Cerebellar nuclear complex (tissue), 1 donor: ENCODE measurements at regions not wholly inside any gene's neighbourhood (a gene's known extent, or its start where the extent isn't known, plus 50 kb on each side); places are given as distances from the start of the nearest gene placed in this dataset.
"Not testable (repeated sequence)": the region's sequence is repeated elsewhere in the genome, so short reads cannot be mapped to it uniquely, and the experiment has no call there.

Experiments
- DNase-seq, 2 experiments: peaks; one replicate each; lab custom pipeline; 2025; lab: John Stamatoyannopoulos, UW

DNA sequence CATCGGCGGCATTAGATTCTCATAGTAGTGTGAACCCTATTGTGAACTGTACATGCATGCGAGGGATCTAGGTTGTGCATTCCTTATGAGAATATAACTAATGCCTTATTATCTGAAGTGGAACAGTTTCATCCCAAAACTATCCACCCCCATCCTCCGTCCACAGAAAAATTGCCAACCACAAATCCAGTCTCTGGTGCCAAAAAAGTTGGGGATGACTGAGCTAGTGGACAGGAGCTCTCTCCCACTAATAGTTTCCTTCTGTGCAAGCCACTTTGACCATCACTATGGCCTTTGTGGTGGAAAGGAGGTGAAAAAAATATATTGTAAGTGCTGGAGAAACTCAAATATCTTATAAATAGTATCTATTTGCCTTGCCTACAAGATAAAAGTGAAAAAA, 857.8 kb downstream of the DIAPH3 start:
- no peak for DNase-seq

DNA sequence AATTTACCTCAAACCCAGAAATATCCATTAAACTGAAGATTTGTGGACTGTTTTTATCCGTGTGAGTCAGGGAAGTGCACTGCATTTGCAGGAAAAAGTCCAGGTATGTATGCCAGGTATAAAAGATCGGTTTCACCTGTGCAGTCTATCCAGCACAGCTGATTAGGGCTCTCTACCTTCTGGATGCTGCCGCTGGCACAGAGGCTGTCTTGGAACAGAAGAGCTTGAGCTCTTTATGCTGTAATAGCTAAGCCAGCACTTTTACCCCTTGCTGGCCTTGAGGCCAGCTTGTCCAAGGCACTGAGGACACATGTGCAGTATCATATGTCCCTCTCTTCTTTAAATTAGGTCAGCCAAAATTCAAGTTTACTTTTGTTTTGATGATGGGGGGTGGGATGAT, 851.0 kb downstream of the DIAPH3 start:
- DNase-seq: no peak

GRCh38 chr13:59318320-59318930, 845.3 kb downstream of the DIAPH3 start:
- DNase-seq: no peak

- no peak for DNase-seq
These were observed 844.5 kb downstream of the DIAPH3 start for GRCh38 chr13:59319276-59319675.

GRCh38 chr13:59320021-59320420, 843.7 kb downstream of the DIAPH3 start:
- DNase-seq: no peak

DNA sequence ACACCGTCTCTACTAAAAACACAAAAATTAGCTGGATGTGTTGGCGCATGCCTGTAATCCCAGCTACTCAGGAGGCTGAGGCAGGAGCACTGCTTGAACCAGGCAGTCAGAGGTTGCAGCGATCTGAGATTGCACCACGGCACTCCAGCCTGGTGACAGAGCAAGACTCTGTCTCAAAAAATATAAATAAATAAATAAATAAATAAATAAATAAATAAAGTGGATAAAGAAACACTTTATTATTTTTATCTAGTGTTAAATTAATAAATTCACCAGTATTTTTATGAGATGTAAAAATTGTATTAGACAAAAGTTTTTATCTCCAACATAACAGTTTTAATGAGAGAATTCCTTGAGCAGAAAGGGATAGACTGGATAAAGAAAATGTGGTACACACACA, 839.3 kb downstream of the DIAPH3 start:
- not testable (repeated sequence) for DNase-seq

DNA sequence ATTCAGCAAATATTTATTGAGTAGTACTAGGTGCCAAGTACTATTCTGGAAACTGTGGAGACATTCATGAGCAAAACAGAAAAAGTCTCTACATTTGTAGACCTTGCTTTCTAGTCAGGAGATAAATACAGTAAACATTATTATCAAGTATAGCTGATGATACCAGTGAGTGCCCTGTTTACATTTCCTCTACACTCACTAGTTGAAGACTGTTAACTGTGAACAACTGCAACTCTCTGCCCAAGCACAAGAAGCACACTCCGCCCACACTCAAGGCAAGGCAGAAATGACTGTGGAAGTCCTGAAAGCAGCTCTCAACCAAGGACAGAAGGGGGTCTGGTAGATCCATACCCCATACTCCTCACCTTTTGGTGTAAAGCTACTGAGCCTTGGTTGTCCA, 837.0 kb downstream of the DIAPH3 start:
- DNase-seq: no peak

DNA sequence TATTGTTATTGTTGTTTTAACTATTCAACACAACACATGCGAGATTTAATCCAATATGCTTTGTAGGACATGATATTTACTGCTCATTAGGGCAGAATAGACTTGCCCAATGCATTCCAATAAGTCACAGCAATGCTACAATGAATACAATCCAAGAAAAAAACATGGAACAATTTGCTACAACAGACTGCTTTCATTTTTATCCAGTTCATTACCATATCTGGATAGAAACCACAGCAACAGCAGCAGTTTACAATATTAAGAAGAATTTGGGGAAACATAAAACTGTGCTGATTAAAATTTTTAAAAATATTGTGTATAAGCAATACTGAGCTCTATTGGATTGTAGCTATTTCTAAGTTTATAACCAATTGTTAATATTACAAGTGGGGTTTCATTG, 833.0 kb downstream of the DIAPH3 start:
- no peak for DNase-seq

DNA sequence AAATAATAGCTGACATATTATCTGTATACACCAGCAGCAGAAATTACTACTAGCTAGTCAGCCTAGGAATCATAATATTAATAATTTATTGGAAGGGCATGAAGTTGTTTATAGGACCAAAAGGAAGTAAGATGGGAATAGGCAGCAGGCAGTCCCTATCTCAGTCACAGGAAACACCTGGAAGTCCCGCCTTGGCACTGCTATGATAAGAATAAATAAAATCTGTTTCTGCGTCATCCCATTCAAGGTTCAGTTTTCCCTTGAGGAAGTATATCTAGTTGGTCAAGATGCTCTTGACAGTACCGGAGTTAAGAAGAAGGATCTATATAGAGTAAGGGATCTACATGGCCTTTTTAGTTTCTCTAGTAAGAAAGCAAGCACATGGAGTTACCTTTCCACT, 830.8 kb downstream of the DIAPH3 start:
- DNase-seq: no peak

GRCh38 chr13:59337070-59337469, 826.7 kb downstream of the DIAPH3 start:
- DNase-seq: no peak

- no peak for DNase-seq
These were observed 823.6 kb downstream of the DIAPH3 start for GRCh38 chr13:59340151-59340550.

- no peak for DNase-seq
These were observed 823.1 kb downstream of the DIAPH3 start for GRCh38 chr13:59340581-59340980.

GRCh38 chr13:59342400-59342799, 821.3 kb downstream of the DIAPH3 start:
- DNase-seq: no peak

DNA sequence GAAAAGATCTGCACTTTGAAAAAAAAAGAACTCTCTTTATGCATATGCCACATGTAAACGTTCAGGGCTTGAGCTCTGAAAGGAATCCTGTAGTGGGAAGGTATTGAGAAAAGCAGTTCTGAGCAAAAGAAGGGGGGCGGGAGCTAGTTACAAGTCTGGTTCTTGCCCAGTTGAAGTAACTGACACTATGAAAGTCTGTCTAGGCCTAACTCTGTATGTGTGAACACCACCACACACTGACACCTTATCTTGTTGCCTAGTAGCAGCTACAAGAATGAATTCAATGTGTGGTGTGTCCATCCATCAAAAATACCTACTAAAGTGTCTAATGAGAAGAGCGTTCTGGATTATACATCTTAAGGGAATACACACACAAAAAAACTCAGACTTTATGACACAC, 820.6 kb downstream of the DIAPH3 start:
- no peak for DNase-seq

DNA sequence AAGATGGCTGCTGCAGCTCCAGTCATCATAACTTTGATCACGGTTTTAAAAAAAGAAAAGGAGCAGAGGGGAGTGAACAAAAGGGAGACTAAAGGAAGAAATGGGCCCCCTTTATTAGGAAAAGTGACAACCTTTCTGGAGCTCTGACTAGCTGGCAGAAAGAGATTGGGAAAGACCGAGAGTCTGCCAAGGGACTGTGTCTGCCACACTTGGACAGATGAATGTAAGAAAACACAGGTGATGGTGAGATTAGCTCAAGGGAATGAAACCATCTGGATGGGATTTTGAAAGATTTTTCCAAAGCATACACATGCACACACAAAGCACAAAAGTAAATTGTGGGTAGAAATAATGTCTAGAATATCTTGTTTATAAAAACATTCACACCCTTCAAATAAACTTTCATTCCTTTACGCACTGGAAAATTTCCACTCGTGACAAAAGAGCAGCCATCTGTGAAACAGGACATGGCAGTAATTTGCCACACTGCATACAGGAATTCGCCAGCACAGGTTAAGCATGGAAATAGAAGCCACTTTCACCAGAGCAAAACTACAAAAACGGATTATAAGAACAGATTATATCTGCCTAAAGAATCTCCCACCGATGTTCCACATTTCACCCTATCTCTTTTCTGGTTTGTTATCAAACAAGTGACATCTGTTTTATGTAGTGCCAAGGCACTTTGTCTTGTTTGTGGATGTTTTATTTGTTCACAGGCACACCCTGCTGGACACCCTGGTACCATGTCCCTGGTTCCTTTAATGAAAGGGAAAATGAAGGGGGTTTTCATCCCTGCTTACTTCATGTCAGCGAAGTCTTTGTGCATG, 819.5 kb downstream of the DIAPH3 start:
- no peak for DNase-seq

DNA sequence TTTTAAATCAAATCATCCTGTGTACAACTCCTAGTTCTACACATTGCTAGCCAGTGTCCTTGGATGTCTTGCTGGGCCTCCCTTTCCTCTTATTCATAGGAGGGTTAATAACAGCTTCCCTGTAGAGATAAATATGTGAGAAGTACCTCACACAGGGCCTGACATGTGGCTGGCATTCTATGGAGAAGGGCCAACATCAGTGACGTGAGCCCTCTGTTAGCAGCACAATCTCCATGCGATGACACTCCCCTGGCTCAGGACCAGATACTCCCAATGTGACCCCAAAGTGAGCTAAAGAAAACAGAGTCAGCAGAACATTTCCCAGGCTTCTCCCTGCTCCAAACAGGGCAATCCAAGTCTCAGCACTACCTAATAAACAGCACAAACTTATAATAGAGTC, 818.4 kb downstream of the DIAPH3 start:
- no peak for DNase-seq

GRCh38 chr13:59346999-59347723, 816.6 kb downstream of the DIAPH3 start:
- no peak for DNase-seq

DNA sequence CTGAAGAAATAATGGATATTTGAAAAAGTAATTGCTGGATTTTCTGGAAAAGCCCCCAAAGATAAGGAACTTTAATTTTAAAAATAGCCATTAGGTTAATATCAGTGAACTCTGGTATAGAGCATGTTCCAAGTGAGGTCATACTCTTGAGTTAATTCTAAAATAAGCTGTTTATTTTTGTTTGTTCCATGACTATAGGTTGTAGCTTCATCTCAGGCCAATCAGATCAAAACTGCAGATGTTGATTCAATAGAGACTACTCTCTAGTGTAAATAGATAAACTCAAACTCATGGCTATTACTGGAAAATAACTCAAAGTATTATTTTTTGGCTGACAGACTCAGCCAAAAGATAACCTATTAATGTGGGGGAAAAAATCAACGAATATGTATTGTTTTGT, 815.1 kb downstream of the DIAPH3 start:
- no peak for DNase-seq

GRCh38 chr13:59352600-59352999, 811.1 kb downstream of the DIAPH3 start:
- no peak for DNase-seq

DNA sequence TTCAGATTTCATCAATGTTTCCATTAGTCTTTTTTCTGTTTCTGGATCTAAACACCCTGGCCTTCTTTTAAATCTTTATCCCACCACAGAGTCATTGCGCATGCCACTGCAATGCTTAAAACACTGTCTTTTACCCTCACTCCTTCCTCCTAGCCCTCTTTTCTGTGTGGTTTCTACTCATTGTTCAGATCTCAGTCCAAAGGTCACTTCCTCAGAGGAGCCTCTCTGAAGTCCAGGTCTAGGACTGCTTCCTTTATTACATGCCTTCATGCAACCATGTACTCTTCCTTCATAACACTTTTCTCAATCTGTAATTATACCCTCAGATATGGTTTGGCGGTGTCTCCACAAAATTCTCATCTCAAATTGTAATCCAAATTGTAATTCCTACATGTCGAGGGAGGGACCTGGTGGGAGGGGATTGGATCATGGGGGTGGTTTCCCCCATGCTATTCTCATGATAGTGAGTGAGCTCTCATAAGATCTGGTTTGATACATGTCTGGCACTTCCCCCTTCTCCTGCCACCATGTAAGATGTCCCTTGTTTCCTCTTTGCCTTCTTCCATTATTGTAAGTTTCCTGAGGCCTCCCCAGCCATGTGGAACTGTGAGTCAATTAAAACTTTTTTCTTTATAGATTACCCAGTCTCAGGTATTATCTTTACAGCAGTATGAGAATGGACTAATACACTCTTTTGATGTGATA, 808.9 kb downstream of the DIAPH3 start:
- no peak for DNase-seq

DNA sequence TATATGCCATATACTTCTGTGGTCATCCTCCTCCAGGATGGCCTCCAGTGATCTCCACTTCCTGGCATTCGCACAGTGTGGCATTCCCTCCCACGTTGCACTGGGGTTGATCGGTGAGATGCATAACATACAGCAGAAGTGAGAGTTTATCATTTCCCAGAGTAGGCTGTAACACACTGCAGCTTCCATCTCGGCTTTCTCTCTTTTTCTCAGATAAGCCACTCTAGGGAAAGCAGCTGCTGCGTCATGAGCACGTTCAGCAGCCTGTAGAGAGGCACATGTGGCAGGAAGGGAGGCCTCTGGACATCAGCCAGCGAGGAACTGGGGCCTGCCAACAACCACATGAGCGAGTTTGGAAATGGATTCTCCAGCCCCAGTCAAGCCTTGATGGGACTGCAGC, 807.1 kb downstream of the DIAPH3 start:
- no peak for DNase-seq

DNA sequence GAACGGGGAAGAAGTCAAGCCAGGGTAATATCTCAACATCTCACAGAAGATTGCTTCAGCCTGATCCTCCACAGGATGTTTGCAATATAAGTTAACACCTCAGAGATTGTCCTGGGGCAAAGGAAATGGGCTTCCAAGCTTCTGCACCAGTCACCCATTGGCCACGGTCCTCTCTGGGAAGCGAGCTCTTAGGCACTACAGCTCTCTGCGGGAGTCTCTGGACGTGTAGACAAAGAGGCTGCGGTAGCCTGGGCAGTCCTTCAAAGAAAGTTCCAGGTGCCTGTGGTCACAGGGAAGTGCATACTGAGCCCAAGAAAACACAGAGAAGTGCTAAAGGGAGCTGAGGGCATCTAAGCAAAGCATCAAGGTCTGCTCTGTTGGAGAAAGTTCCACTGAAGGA, 805.7 kb downstream of the DIAPH3 start:
- DNase-seq: no peak
